HFFc6 (cell line): ENCODE measurements at regions not wholly inside any gene's neighbourhood (a gene's known extent, or its start where the extent isn't known, plus 50 kb on each side); places are given as distances from the start of the nearest gene placed in this dataset.

Experiments used
- DNase-seq: peaks from one replicate; pipeline ENCODE4 v3.0.0-alpha.2; 2018
- H3K27ac Mint-ChIP-seq: 2 replicates; pipeline ENCODE4 v1.8.0; 2020; ENCODE audit warnings: mild to moderate bottlenecking, mixed read lengths
- H3K27me3 Mint-ChIP-seq: 2 replicates; pipeline ENCODE4 v1.8.0; 2021; ENCODE audit warnings: mild to moderate bottlenecking, moderate library complexity, mixed read lengths; ENCODE audit not compliant: insufficient read depth
- H3K36me3 Mint-ChIP-seq: 2 replicates; pipeline ENCODE4 v1.8.0; 2021; ENCODE audit warnings: low read depth, mixed read lengths
- H3K4me1 Mint-ChIP-seq: 2 replicates; pipeline ENCODE4 v1.8.0; 2020; ENCODE audit warnings: low read depth, mixed read lengths
- H3K4me3 Mint-ChIP-seq: 2 replicates; pipeline ENCODE4 v1.8.0; 2020; ENCODE audit warnings: mild to moderate bottlenecking, moderate library complexity, mixed read lengths
- H3K9me3 Mint-ChIP-seq: 2 replicates; pipeline ENCODE4 v1.8.0; 2020; ENCODE audit warnings: mild to moderate bottlenecking, mixed read lengths
- CTCF ChIP-seq: fragments of 200-600 bp; sonication (generic); IDR thresholded peaks from 2 replicates; pipeline ENCODE4 v1.5.0; 2021; ENCODE audit warnings: antibody characterized with exemption, mild to moderate bottlenecking

GRCh38 chr2:198297350-198297749, 493.0 kb downstream of the PLCL1 start:
- Mint-ChIP-seq H3K4me1 (no peaks in the 10 kb centered on the region), H3K9me3 (no peaks in the 10 kb centered on the region), H3K27ac (no peak overlapping the region), H3K4me3 (no peak overlapping the region), H3K27me3 (peaks cover 16% of the 10 kb centered on the region; the same call in 1 of the 2 replicates), H3K36me3 (no peaks in the 10 kb centered on the region)
- no peak for TF ChIP-seq CTCF
- DNase-seq: no peak

- Mint-ChIP-seq H3K9me3 (no peaks in the 10 kb centered on the region), H3K36me3 (no peaks in the 10 kb centered on the region), H3K27me3 (peaks cover 18% of the 10 kb centered on the region; the same call in 1 of the 2 replicates), H3K4me3 (no peak overlapping the region), H3K4me1 (no peaks in the 10 kb centered on the region), H3K27ac (no peak overlapping the region)
- DNase-seq: peak; percentile 25
- peak; percentile 93 for TF ChIP-seq CTCF
Measured at GRCh38 chr2:198296665-198297308, 492.4 kb downstream of the PLCL1 start.

GRCh38 chr2:198293281-198293680, 488.9 kb downstream of the PLCL1 start:
- Mint-ChIP-seq H3K9me3 (no peaks in the 10 kb centered on the region), H3K36me3 (no peaks in the 10 kb centered on the region), H3K27ac (no peak overlapping the region), H3K4me3 (no peak overlapping the region), H3K27me3 (peaks cover 14% of the 10 kb centered on the region; the same call in 1 of the 2 replicates), H3K4me1 (no peaks in the 10 kb centered on the region)
- no peak for TF ChIP-seq CTCF
- DNase-seq: no peak

- no peaks in the 10 kb centered on the region for H3K36me3 Mint-ChIP-seq
- TF ChIP-seq CTCF: no peak
- H3K27ac Mint-ChIP-seq: no peak overlapping the region
- H3K9me3 Mint-ChIP-seq: no peaks in the 10 kb centered on the region
- peaks cover 14% of the 10 kb centered on the region; the same call in 1 of the 2 replicates for H3K27me3 Mint-ChIP-seq
- H3K4me1 Mint-ChIP-seq: no peaks in the 10 kb centered on the region
- DNase-seq: no peak
- H3K4me3 Mint-ChIP-seq: no peak overlapping the region
Measured at GRCh38 chr2:198289811-198290210, 485.4 kb downstream of the PLCL1 start.

- Mint-ChIP-seq H3K9me3 (no peaks in the 10 kb centered on the region), H3K27ac (no peak overlapping the region), H3K4me1 (no peaks in the 10 kb centered on the region), H3K36me3 (no peaks in the 10 kb centered on the region), H3K4me3 (no peak overlapping the region), H3K27me3 (peaks cover 12% of the 10 kb centered on the region; the same call in 1 of the 2 replicates)
- peak; percentile 1 for DNase-seq
- no peak for TF ChIP-seq CTCF
Measured at GRCh38 chr2:198287706-198288105, 483.3 kb downstream of the PLCL1 start.

- Mint-ChIP-seq H3K4me3 (no peak overlapping the region), H3K9me3 (no peaks in the 10 kb centered on the region), H3K27ac (no peak overlapping the region), H3K4me1 (no peaks in the 10 kb centered on the region), H3K36me3 (no peaks in the 10 kb centered on the region), H3K27me3 (peaks cover 4% of the 10 kb centered on the region)
- no peak for TF ChIP-seq CTCF
- DNase-seq: no peak
Measured at GRCh38 chr2:198285216-198285615, 480.8 kb downstream of the PLCL1 start.
